ENCODE measurements at regions not wholly inside any gene's neighbourhood (a gene's known extent, or its start where the extent isn't known, plus 50 kb on each side); places are given as distances from the start of the nearest gene placed in this dataset.
"Not testable (repeated sequence)": the region's sequence is repeated elsewhere in the genome, so short reads cannot be mapped to it uniquely, and the experiment has no call there.

- Histone ChIP-seq H2AFZ (ENCODE audit: low read depth, low read length) (no peak overlapping the region), H3K36me3 (ENCODE audit: insufficient read depth, low read length) (no peaks in the 10 kb centered on the region), H3K27me3 (ENCODE audit: insufficient read depth, low read length) (no peaks in the 10 kb centered on the region), H3K4me1 (ENCODE audit: insufficient read depth, low read length) (no peaks in the 10 kb centered on the region), H3K9me3 (ENCODE audit: low read length) (no peaks in the 10 kb centered on the region), H3K4me3 (ENCODE audit: low read length) (no peak overlapping the region)
These were observed 246.7 kb downstream of the ETV1 start for GRCh38 chr7:13742811-13743210.

- no peaks in the 10 kb centered on the region for H3K9me3 ChIP-seq (ENCODE audit: low read length)
- H3K36me3 ChIP-seq (ENCODE audit: insufficient read depth, low read length), result no peaks in the 10 kb centered on the region
- peak overlapping the region; percentile 43 for H2AFZ ChIP-seq (ENCODE audit: low read depth, low read length)
- H3K4me1 ChIP-seq (ENCODE audit: insufficient read depth, low read length), result no peaks in the 10 kb centered on the region
- no peaks in the 10 kb centered on the region for H3K27me3 ChIP-seq (ENCODE audit: insufficient read depth, low read length)
- H3K4me3 ChIP-seq (ENCODE audit: low read length), result no peak overlapping the region
These were observed 246.2 kb downstream of the ETV1 start for GRCh38 chr7:13743226-13743625.

GRCh38 chr7:13745530-13745929 is 243.9 kb downstream of the ETV1 start:
- H3K4me3 ChIP-seq (ENCODE audit: low read length), result no peak overlapping the region
- H3K4me1 ChIP-seq (ENCODE audit: insufficient read depth, low read length), result peaks cover 11% of the 10 kb centered on the region
- H2AFZ ChIP-seq (ENCODE audit: low read depth, low read length), result no peak overlapping the region
- no peaks in the 10 kb centered on the region for H3K27me3 ChIP-seq (ENCODE audit: insufficient read depth, low read length)
- H3K9me3 ChIP-seq (ENCODE audit: low read length), result no peaks in the 10 kb centered on the region
- no peaks in the 10 kb centered on the region for H3K36me3 ChIP-seq (ENCODE audit: insufficient read depth, low read length)

GRCh38 chr7:13748998-13749397 is 240.5 kb downstream of the ETV1 start:
- no peaks in the 10 kb centered on the region for H3K9me3 ChIP-seq (ENCODE audit: low read length)
- no peak overlapping the region for H3K4me3 ChIP-seq (ENCODE audit: low read length)

GRCh38 chr7:13749636-13750035 is 239.8 kb downstream of the ETV1 start:
- peak overlapping the region; percentile 16 for H2AFZ ChIP-seq (ENCODE audit: low read depth, low read length)
- no peak overlapping the region for H3K4me3 ChIP-seq (ENCODE audit: low read length)
- no peaks in the 10 kb centered on the region for H3K27me3 ChIP-seq (ENCODE audit: insufficient read depth, low read length)
- H3K36me3 ChIP-seq (ENCODE audit: insufficient read depth, low read length), result no peaks in the 10 kb centered on the region
- no peaks in the 10 kb centered on the region for H3K9me3 ChIP-seq (ENCODE audit: low read length)
- H3K4me1 ChIP-seq (ENCODE audit: insufficient read depth, low read length), result peaks cover 11% of the 10 kb centered on the region

More at GRCh38 chr7:13748998-13749397, 240.5 kb downstream of the ETV1 start:
- H3K4me1 ChIP-seq (ENCODE audit: insufficient read depth, low read length), result peaks cover 11% of the 10 kb centered on the region
- H3K27me3 ChIP-seq (ENCODE audit: insufficient read depth, low read length), result no peaks in the 10 kb centered on the region
- no peaks in the 10 kb centered on the region for H3K36me3 ChIP-seq (ENCODE audit: insufficient read depth, low read length)
- H2AFZ ChIP-seq (ENCODE audit: low read depth, low read length), result no peak overlapping the region

GRCh38 chr7:13751766-13752165 is 237.7 kb downstream of the ETV1 start:
- no peak overlapping the region for H3K4me3 ChIP-seq (ENCODE audit: low read length)
- no peak overlapping the region for H2AFZ ChIP-seq (ENCODE audit: low read depth, low read length)
- no peaks in the 10 kb centered on the region for H3K27me3 ChIP-seq (ENCODE audit: insufficient read depth, low read length)
- H3K36me3 ChIP-seq (ENCODE audit: insufficient read depth, low read length), result no peaks in the 10 kb centered on the region
- H3K9me3 ChIP-seq (ENCODE audit: low read length), result no peaks in the 10 kb centered on the region
- H3K4me1 ChIP-seq (ENCODE audit: insufficient read depth, low read length), result peaks cover 11% of the 10 kb centered on the region

- Histone ChIP-seq H3K4me3 (ENCODE audit: low read length) (no peak overlapping the region), H3K36me3 (ENCODE audit: insufficient read depth, low read length) (no peaks in the 10 kb centered on the region), H3K9me3 (ENCODE audit: low read length) (no peaks in the 10 kb centered on the region)
These were observed 231.6 kb downstream of the ETV1 start for GRCh38 chr7:13757841-13758240.

GRCh38 chr7:13765853-13766252 is 223.6 kb downstream of the ETV1 start:
- H3K4me3 ChIP-seq (ENCODE audit: low read length); H3K9me3 ChIP-seq (ENCODE audit: low read length); H3K4me1 ChIP-seq (ENCODE audit: insufficient read depth, low read length); H3K27me3 ChIP-seq (ENCODE audit: insufficient read depth, low read length); H2AFZ ChIP-seq (ENCODE audit: low read depth, low read length); H3K36me3 ChIP-seq (ENCODE audit: insufficient read depth, low read length): not testable (repeated sequence)

More at GRCh38 chr7:13757841-13758240, 231.6 kb downstream of the ETV1 start:
- Histone ChIP-seq H3K27me3 (ENCODE audit: insufficient read depth, low read length) (no peaks in the 10 kb centered on the region), H3K4me1 (ENCODE audit: insufficient read depth, low read length) (no peaks in the 10 kb centered on the region), H2AFZ (ENCODE audit: low read depth, low read length) (no peak overlapping the region)

GRCh38 chr7:13770305-13770704 is 219.2 kb downstream of the ETV1 start:
- Histone ChIP-seq H2AFZ (ENCODE audit: low read depth, low read length) (no peak overlapping the region), H3K4me1 (ENCODE audit: insufficient read depth, low read length) (no peaks in the 10 kb centered on the region), H3K4me3 (ENCODE audit: low read length) (no peak overlapping the region), H3K36me3 (ENCODE audit: insufficient read depth, low read length) (no peaks in the 10 kb centered on the region), H3K9me3 (ENCODE audit: low read length) (no peaks in the 10 kb centered on the region), H3K27me3 (ENCODE audit: insufficient read depth, low read length) (no peaks in the 10 kb centered on the region)

GRCh38 chr7:13774976-13775375 is 214.5 kb downstream of the ETV1 start:
- H3K4me1 ChIP-seq (ENCODE audit: insufficient read depth, low read length), result no peaks in the 10 kb centered on the region
- H2AFZ ChIP-seq (ENCODE audit: low read depth, low read length), result no peak overlapping the region
- H3K36me3 ChIP-seq (ENCODE audit: insufficient read depth, low read length), result no peaks in the 10 kb centered on the region
- no peaks in the 10 kb centered on the region for H3K9me3 ChIP-seq (ENCODE audit: low read length)
- H3K4me3 ChIP-seq (ENCODE audit: low read length), result no peak overlapping the region
- no peaks in the 10 kb centered on the region for H3K27me3 ChIP-seq (ENCODE audit: insufficient read depth, low read length)

GRCh38 chr7:13777242-13777641 is 212.2 kb downstream of the ETV1 start:
- Histone ChIP-seq H3K9me3 (ENCODE audit: low read length) (no peaks in the 10 kb centered on the region), H3K4me1 (ENCODE audit: insufficient read depth, low read length) (no peaks in the 10 kb centered on the region), H3K27me3 (ENCODE audit: insufficient read depth, low read length) (no peaks in the 10 kb centered on the region), H3K36me3 (ENCODE audit: insufficient read depth, low read length) (no peaks in the 10 kb centered on the region), H2AFZ (ENCODE audit: low read depth, low read length) (no peak overlapping the region), H3K4me3 (ENCODE audit: low read length) (no peak overlapping the region)

GRCh38 chr7:13778967-13779366 is 210.5 kb downstream of the ETV1 start:
- no peaks in the 10 kb centered on the region for H3K36me3 ChIP-seq (ENCODE audit: insufficient read depth, low read length)
- no peaks in the 10 kb centered on the region for H3K9me3 ChIP-seq (ENCODE audit: low read length)
- H3K4me1 ChIP-seq (ENCODE audit: insufficient read depth, low read length), result no peaks in the 10 kb centered on the region
- H3K27me3 ChIP-seq (ENCODE audit: insufficient read depth, low read length), result no peaks in the 10 kb centered on the region
- no peak overlapping the region for H2AFZ ChIP-seq (ENCODE audit: low read depth, low read length)
- no peak overlapping the region for H3K4me3 ChIP-seq (ENCODE audit: low read length)

- Histone ChIP-seq H2AFZ (ENCODE audit: low read depth, low read length) (no peak overlapping the region), H3K4me1 (ENCODE audit: insufficient read depth, low read length) (no peaks in the 10 kb centered on the region), H3K27me3 (ENCODE audit: insufficient read depth, low read length) (no peaks in the 10 kb centered on the region), H3K9me3 (ENCODE audit: low read length) (no peaks in the 10 kb centered on the region), H3K36me3 (ENCODE audit: insufficient read depth, low read length) (no peaks in the 10 kb centered on the region), H3K4me3 (ENCODE audit: low read length) (no peak overlapping the region)
These were observed 198.9 kb downstream of the ETV1 start for GRCh38 chr7:13790611-13791010.

- no peak overlapping the region for H3K4me3 ChIP-seq (ENCODE audit: low read length)
- no peaks in the 10 kb centered on the region for H3K4me1 ChIP-seq (ENCODE audit: insufficient read depth, low read length)
- no peak overlapping the region for H2AFZ ChIP-seq (ENCODE audit: low read depth, low read length)
- no peaks in the 10 kb centered on the region for H3K27me3 ChIP-seq (ENCODE audit: insufficient read depth, low read length)
- no peaks in the 10 kb centered on the region for H3K9me3 ChIP-seq (ENCODE audit: low read length)
- no peaks in the 10 kb centered on the region for H3K36me3 ChIP-seq (ENCODE audit: insufficient read depth, low read length)
These were observed 197.3 kb downstream of the ETV1 start for GRCh38 chr7:13792208-13792607.

Measured in neuron (in vitro differentiated cells).